ENCODE measurements at regions not wholly inside any gene's neighbourhood (a gene's known extent, or its start where the extent isn't known, plus 50 kb on each side); places are given as distances from the start of the nearest gene placed in this dataset.
"Not testable (repeated sequence)": the region's sequence is repeated elsewhere in the genome, so short reads cannot be mapped to it uniquely, and the experiment has no call there.

- Histone ChIP-seq H3K4me1 (ENCODE audit: insufficient read depth, low read length) (no peaks in the 10 kb centered on the region), H2AFZ (ENCODE audit: low read length) (no peak overlapping the region), H3K79me2 (ENCODE audit: insufficient read depth, low read length) (no peaks in the 10 kb centered on the region), H4K20me1 (ENCODE audit: insufficient read depth, low read length) (no peaks in the 10 kb centered on the region), H3K4me3 (ENCODE audit: insufficient read depth, low read length) (no peak overlapping the region), H3K4me2 (ENCODE audit: insufficient read depth, low read length) (no peak overlapping the region), H3K36me3 (ENCODE audit: insufficient read depth, low read length) (no peaks in the 10 kb centered on the region), H3K27ac (ENCODE audit: low read depth, low read length) (no peak overlapping the region), H3K27me3 (ENCODE audit: insufficient read depth, low read length) (no peaks in the 10 kb centered on the region), H3K9me3 (ENCODE audit: low read depth, low read length) (no peaks in the 10 kb centered on the region)
- DNase-seq (ENCODE audit: insufficient read length, low spot score, missing footprints), result no peak
- TF ChIP-seq CTCF (IDR thresholded peaks at IDR 0.05; ENCODE audit: extremely low read depth, low read depth, low read length), result no peak
Measured at GRCh38 chr5:152052470-152052869, 127.8 kb upstream of the GLRA1 start.

- Histone ChIP-seq H3K4me1 (ENCODE audit: insufficient read depth, low read length) (no peaks in the 10 kb centered on the region), H3K27ac (ENCODE audit: low read depth, low read length) (no peak overlapping the region), H2AFZ (ENCODE audit: low read length) (no peak overlapping the region), H3K27me3 (ENCODE audit: insufficient read depth, low read length) (no peaks in the 10 kb centered on the region), H3K9me3 (ENCODE audit: low read depth, low read length) (no peaks in the 10 kb centered on the region), H3K4me3 (ENCODE audit: insufficient read depth, low read length) (no peak overlapping the region), H3K4me2 (ENCODE audit: insufficient read depth, low read length) (no peak overlapping the region), H4K20me1 (ENCODE audit: insufficient read depth, low read length) (no peaks in the 10 kb centered on the region), H3K36me3 (ENCODE audit: insufficient read depth, low read length) (no peaks in the 10 kb centered on the region), H3K79me2 (ENCODE audit: insufficient read depth, low read length) (no peaks in the 10 kb centered on the region)
- no peak for TF ChIP-seq CTCF (IDR thresholded peaks at IDR 0.05; ENCODE audit: extremely low read depth, low read depth, low read length)
- no peak for DNase-seq (ENCODE audit: insufficient read length, low spot score, missing footprints)
Measured at GRCh38 chr5:152051499-152052454, 127.1 kb upstream of the GLRA1 start.

- no peak for TF ChIP-seq CTCF (IDR thresholded peaks at IDR 0.05; ENCODE audit: extremely low read depth, low read depth, low read length)
- no peak overlapping the region for H3K4me2 ChIP-seq (ENCODE audit: insufficient read depth, low read length)
Measured at GRCh38 chr5:152046361-152046760, 121.7 kb upstream of the GLRA1 start.

GRCh38 chr5:152038856-152039255, 114.2 kb upstream of the GLRA1 start:
- not testable (repeated sequence) for H4K20me1 ChIP-seq (ENCODE audit: insufficient read depth, low read length); H3K4me1 ChIP-seq (ENCODE audit: insufficient read depth, low read length); H3K9me3 ChIP-seq (ENCODE audit: low read depth, low read length); H3K79me2 ChIP-seq (ENCODE audit: insufficient read depth, low read length); DNase-seq (ENCODE audit: insufficient read length, low spot score, missing footprints); H3K27ac ChIP-seq (ENCODE audit: low read depth, low read length); H3K4me3 ChIP-seq (ENCODE audit: insufficient read depth, low read length); H3K27me3 ChIP-seq (ENCODE audit: insufficient read depth, low read length); H3K4me2 ChIP-seq (ENCODE audit: insufficient read depth, low read length); H3K36me3 ChIP-seq (ENCODE audit: insufficient read depth, low read length); H2AFZ ChIP-seq (ENCODE audit: low read length)

More at GRCh38 chr5:152046361-152046760, 121.7 kb upstream of the GLRA1 start:
- no peaks in the 10 kb centered on the region for H3K4me1 ChIP-seq (ENCODE audit: insufficient read depth, low read length)
- no peak overlapping the region for H2AFZ ChIP-seq (ENCODE audit: low read length)
- no peak overlapping the region for H3K27ac ChIP-seq (ENCODE audit: low read depth, low read length)
- DNase-seq (ENCODE audit: insufficient read length, low spot score, missing footprints), result no peak
- H4K20me1 ChIP-seq (ENCODE audit: insufficient read depth, low read length), result no peaks in the 10 kb centered on the region
- no peaks in the 10 kb centered on the region for H3K79me2 ChIP-seq (ENCODE audit: insufficient read depth, low read length)
- no peaks in the 10 kb centered on the region for H3K9me3 ChIP-seq (ENCODE audit: low read depth, low read length)
- no peaks in the 10 kb centered on the region for H3K36me3 ChIP-seq (ENCODE audit: insufficient read depth, low read length)
- no peak overlapping the region for H3K4me3 ChIP-seq (ENCODE audit: insufficient read depth, low read length)
- no peaks in the 10 kb centered on the region for H3K27me3 ChIP-seq (ENCODE audit: insufficient read depth, low read length)

GRCh38 chr5:152026328-152027024, 101.8 kb upstream of the GLRA1 start:
- not testable (repeated sequence) for DNase-seq (ENCODE audit: insufficient read length, low spot score, missing footprints); H3K4me3 ChIP-seq (ENCODE audit: insufficient read depth, low read length); H3K9me3 ChIP-seq (ENCODE audit: low read depth, low read length); H3K27ac ChIP-seq (ENCODE audit: low read depth, low read length); H3K79me2 ChIP-seq (ENCODE audit: insufficient read depth, low read length); H3K4me2 ChIP-seq (ENCODE audit: insufficient read depth, low read length); H2AFZ ChIP-seq (ENCODE audit: low read length); H3K27me3 ChIP-seq (ENCODE audit: insufficient read depth, low read length); H3K4me1 ChIP-seq (ENCODE audit: insufficient read depth, low read length); H4K20me1 ChIP-seq (ENCODE audit: insufficient read depth, low read length); H3K36me3 ChIP-seq (ENCODE audit: insufficient read depth, low read length)
